ENCODE measurements at regions not wholly inside any gene's neighbourhood (a gene's known extent, or its start where the extent isn't known, plus 50 kb on each side); places are given as distances from the start of the nearest gene placed in this dataset.

DNA sequence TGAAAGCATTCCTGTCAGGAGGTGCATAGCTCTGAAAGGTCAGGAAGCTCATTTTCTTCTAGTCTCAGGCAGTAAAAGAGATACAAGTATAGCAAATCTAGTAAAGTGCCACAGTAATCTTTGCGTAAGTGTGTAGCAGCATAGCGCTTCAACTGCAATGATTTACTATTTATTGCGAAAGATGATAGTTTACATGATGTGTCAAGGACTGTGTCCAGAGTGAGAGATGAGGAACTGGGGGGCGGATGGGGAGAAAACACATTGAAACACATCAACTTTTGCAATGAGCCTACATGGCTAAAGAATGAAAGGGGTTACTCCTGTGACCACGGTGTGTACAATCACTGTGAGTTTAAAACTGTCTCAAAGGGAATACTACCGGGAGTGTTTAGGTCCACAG lies 644.4 kb downstream of the GALR1 start:
- TF ChIP-seq, protein P1, sequence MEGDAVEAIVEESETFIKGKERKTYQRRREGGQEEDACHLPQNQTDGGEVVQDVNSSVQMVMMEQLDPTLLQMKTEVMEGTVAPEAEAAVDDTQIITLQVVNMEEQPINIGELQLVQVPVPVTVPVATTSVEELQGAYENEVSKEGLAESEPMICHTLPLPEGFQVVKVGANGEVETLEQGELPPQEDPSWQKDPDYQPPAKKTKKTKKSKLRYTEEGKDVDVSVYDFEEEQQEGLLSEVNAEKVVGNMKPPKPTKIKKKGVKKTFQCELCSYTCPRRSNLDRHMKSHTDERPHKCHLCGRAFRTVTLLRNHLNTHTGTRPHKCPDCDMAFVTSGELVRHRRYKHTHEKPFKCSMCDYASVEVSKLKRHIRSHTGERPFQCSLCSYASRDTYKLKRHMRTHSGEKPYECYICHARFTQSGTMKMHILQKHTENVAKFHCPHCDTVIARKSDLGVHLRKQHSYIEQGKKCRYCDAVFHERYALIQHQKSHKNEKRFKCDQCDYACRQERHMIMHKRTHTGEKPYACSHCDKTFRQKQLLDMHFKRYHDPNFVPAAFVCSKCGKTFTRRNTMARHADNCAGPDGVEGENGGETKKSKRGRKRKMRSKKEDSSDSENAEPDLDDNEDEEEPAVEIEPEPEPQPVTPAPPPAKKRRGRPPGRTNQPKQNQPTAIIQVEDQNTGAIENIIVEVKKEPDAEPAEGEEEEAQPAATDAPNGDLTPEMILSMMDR (IDR thresholded peaks at IDR 0.05; ENCODE audit: low read depth, low read length), result no peak
- no peak for TF ChIP-seq EZH2phosphoT487 (IDR thresholded peaks at IDR 0.05; ENCODE audit: low read depth)
